GM10266 (cell line): ENCODE measurements at regions not wholly inside any gene's neighbourhood (a gene's known extent, or its start where the extent isn't known, plus 50 kb on each side); places are given as distances from the start of the nearest gene placed in this dataset.
"Not testable (repeated sequence)": the region's sequence is repeated elsewhere in the genome, so short reads cannot be mapped to it uniquely, and the experiment has no call there.

Experiments
- DNase-seq: peaks from one replicate; pipeline ENCODE4 v3.0.0; 2012; ENCODE audit errors: extremely low spot score
- TF ChIP-seq, protein P1 (sequence below): IDR thresholded peaks from 2 replicates; pipeline ENCODE4 v1.5.1; 2012; ENCODE audit warnings: mild to moderate bottlenecking, low read depth; ENCODE audit not compliant: control insufficient read depth, insufficient read depth; ENCODE audit errors: missing control alignments

DNA sequence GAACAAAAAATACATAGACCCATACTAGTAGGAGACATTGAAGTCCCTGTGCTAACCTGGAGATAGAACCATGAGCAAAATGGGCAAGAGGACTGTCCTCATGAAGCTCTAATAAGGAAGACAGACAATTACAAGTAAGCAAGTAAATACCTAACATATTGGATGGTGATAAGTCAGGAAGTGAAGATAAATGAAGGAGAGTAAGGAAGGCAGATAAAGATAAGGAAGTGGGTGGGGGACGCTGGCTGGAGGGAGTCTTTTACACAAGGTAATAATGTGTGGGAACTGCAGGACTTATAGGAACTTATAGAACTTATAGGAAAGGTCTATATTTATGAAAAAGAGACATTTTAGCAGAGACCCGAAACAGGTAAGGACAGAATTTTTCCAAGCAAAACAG lies 148.9 kb upstream of the ABI3BP start:
- no peak for DNase-seq
- TF ChIP-seq, protein P1, sequence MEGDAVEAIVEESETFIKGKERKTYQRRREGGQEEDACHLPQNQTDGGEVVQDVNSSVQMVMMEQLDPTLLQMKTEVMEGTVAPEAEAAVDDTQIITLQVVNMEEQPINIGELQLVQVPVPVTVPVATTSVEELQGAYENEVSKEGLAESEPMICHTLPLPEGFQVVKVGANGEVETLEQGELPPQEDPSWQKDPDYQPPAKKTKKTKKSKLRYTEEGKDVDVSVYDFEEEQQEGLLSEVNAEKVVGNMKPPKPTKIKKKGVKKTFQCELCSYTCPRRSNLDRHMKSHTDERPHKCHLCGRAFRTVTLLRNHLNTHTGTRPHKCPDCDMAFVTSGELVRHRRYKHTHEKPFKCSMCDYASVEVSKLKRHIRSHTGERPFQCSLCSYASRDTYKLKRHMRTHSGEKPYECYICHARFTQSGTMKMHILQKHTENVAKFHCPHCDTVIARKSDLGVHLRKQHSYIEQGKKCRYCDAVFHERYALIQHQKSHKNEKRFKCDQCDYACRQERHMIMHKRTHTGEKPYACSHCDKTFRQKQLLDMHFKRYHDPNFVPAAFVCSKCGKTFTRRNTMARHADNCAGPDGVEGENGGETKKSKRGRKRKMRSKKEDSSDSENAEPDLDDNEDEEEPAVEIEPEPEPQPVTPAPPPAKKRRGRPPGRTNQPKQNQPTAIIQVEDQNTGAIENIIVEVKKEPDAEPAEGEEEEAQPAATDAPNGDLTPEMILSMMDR: no peak

DNA sequence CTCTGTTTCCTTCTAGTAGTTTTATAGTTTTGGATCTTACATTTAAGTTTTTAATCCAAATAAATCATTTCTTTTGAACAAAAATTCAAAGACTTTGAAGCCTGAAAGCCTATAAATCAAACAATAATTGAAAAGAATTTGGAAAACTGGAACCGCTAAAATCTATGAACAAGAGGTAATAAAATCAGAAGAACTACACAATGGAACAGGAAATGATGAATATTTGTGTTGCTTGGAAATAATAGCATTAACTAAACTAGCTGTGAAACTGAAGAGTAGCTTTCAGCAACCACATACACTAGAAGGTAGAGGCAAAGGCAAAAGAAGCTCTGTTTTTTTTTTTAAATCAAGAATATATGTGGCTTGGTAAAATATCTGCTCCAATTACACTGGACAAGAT lies 147.9 kb upstream of the ABI3BP start:
- TF ChIP-seq, protein P1: no peak
- DNase-seq: no peak

DNA sequence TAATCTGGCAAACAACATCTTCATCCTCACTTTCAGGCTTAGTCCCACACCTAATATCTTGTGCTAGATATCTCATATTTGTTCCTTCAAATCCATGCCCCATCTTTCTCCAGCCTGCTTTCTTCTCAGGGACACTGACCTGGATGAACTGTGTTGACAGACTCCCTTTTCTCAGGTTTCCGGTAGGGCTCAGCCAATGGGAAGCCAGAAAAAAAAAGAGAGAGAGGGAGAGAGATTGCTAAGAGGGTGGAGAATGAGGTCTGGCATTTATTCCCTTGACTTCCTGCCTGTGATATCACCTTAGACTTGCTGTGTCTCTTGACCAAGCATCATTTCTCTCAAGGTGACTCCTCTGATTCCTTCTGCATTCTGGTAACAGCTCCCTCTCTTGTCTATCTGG lies 145.6 kb upstream of the ABI3BP start:
- TF ChIP-seq, protein P1: no peak
- DNase-seq: no peak

DNA sequence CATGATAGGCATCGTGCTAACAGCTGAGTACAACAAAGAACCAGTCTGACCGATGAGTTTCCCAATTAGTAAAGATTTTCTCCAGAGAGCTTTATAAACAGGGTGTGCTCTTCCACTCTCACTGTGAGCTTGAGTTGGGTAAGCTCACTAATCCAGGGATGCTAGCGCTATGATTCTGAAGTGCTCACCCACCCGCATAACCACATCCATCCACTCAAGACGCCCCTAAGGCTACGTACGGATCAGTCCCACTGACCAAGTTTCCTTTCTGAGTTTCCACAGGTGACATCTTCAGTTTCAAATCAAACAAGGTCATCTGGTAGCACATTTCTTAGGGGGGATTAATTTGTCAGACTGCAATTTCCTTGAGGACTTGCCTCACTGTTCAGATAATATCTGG lies 141.1 kb upstream of the ABI3BP start:
- DNase-seq: no peak
- TF ChIP-seq, protein P1: no peak

DNA sequence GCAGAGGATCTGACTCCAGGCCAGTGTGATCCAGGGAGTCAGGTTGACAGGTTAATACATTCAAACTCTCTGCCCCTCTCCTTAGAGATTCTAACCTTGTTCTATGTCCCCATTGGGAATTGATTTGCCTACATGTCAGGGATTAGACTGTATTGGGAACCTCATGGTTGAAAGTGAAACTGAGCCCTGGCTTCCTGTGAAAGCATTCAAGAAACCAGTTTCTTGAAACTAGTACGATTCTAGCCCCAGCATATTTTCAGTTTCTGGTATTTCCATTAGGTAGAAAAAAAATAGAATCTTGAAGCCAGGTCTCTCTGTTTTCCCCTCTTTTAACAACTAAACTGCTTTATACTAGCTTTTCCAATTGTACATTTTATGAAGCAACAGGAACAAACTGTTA lies 140.4 kb upstream of the ABI3BP start:
- TF ChIP-seq, protein P1: no peak
- no peak for DNase-seq

DNA sequence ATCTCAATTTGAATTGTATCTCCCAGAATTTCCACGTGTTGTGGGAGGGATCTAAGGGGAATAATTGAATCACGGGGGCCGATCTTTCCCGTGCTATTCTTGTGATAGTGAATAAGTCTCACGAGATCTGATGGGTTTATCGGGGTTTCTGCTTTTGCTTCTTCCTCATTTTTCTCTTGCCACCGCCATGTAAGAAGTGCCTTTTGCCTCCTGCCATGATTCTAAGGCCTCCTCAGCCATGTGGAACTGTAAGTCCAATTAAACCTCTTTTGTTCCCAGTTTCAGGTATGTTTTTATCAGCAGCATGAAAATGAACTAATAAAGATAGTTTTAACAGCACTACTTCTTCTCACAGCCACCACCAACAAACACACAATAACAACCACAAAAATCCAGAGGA lies 140.0 kb upstream of the ABI3BP start:
- DNase-seq: not testable (repeated sequence)

DNA sequence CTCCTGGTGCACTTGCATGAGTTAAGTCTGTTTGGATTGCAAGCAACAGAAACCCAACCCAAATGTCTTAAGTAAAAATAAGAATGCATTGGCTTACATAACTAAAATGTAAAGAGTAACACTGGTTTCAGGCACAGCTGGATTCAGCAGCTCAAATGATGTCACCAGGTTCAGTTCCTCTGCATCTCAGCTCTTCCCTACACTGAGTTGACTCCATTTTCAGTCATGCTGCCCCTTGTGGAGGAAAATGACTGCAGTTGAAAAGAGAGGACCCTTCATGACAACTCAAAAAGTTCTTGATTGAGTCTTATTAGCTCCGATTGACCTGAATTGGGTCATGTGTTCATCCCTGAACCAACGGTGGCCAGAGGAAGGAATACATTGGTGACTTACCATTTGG lies 138.5 kb upstream of the ABI3BP start:
- DNase-seq: no peak
- TF ChIP-seq, protein P1: no peak

DNA sequence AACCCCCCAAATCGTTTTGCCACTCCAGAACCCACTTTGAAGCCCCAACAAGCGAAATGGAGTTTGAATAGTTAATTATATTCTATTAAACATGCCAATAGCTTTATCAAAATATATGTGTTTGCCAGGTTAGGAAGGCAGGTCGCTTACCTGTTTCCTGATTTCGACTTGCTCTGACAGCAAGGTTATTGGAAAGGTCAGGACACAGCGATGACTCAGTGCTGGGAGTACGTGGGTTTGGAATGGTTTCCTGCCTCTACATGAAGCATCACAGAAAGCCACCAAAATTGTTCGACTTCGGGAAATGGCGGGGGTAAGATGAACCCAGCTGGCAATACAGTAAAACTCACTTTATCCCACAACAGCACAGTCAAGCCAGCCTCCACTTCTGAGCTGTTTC lies 135.6 kb upstream of the ABI3BP start:
- DNase-seq: no peak
- TF ChIP-seq, protein P1: no peak
